ENCODE measurements at regions not wholly inside any gene's neighbourhood (a gene's known extent, or its start where the extent isn't known, plus 50 kb on each side); places are given as distances from the start of the nearest gene placed in this dataset.

- Histone ChIP-seq H3K4me1 (ENCODE audit: control insufficient read depth in 1 of 2, low read depth in 2 of 2) (no peaks in the 10 kb centered on the region), H3K27me3 (replicated peaks; ENCODE audit: insufficient read depth) (no peaks in the 10 kb centered on the region)
Measured at GRCh38 chr7:67408109-67408508, 411.5 kb downstream of the TYW1 start.

DNA sequence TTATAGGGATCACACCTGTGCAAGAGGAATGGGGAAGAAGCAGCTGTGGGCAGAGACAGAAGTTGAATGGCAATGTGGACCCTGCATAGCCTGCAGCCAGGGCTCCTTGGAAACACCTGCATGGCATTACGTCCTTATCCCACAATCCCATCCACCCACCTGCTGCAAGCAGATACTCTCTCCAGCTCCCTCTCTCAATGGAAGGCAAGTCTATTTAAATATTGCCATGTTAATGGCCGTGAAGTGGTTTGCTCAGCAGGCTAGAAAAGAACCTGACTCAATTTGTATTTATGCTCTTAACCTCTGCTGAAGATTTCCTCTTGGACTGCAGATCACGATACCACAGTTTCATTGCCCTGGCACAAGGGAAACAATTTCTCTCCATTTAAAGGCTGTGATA, 417.0 kb downstream of the TYW1 start:
- no peaks in the 10 kb centered on the region for H3K4me1 ChIP-seq (ENCODE audit: control insufficient read depth in 1 of 2, low read depth in 2 of 2)
- no peaks in the 10 kb centered on the region for H3K27me3 ChIP-seq (replicated peaks; ENCODE audit: insufficient read depth)
- ATAC-seq (ENCODE audit: insufficient number of reproducible peaks, low FRiP score, low read depth) (no peak), DNase-seq (ENCODE audit: low spot score) (no peak)
- H3K4me3 ChIP-seq = no peak overlapping the region
- no peak overlapping the region for H3K27ac ChIP-seq
- no peaks in the 10 kb centered on the region for H3K9me3 ChIP-seq
- no peaks in the 10 kb centered on the region for H3K36me3 ChIP-seq
- TF ChIP-seq, protein P1, sequence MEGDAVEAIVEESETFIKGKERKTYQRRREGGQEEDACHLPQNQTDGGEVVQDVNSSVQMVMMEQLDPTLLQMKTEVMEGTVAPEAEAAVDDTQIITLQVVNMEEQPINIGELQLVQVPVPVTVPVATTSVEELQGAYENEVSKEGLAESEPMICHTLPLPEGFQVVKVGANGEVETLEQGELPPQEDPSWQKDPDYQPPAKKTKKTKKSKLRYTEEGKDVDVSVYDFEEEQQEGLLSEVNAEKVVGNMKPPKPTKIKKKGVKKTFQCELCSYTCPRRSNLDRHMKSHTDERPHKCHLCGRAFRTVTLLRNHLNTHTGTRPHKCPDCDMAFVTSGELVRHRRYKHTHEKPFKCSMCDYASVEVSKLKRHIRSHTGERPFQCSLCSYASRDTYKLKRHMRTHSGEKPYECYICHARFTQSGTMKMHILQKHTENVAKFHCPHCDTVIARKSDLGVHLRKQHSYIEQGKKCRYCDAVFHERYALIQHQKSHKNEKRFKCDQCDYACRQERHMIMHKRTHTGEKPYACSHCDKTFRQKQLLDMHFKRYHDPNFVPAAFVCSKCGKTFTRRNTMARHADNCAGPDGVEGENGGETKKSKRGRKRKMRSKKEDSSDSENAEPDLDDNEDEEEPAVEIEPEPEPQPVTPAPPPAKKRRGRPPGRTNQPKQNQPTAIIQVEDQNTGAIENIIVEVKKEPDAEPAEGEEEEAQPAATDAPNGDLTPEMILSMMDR (IDR thresholded peaks at IDR 0.05) = no peak

More at GRCh38 chr7:67408109-67408508, 411.5 kb downstream of the TYW1 start:
- ATAC-seq (ENCODE audit: insufficient number of reproducible peaks, low FRiP score, low read depth) = no peak
- TF ChIP-seq, protein P1 (IDR thresholded peaks at IDR 0.05) = no peak
- H3K27ac ChIP-seq = no peak overlapping the region
- no peaks in the 10 kb centered on the region for H3K36me3 ChIP-seq
- DNase-seq (ENCODE audit: low spot score) = no peak
- no peaks in the 10 kb centered on the region for H3K9me3 ChIP-seq
- no peak overlapping the region for H3K4me3 ChIP-seq

DNA sequence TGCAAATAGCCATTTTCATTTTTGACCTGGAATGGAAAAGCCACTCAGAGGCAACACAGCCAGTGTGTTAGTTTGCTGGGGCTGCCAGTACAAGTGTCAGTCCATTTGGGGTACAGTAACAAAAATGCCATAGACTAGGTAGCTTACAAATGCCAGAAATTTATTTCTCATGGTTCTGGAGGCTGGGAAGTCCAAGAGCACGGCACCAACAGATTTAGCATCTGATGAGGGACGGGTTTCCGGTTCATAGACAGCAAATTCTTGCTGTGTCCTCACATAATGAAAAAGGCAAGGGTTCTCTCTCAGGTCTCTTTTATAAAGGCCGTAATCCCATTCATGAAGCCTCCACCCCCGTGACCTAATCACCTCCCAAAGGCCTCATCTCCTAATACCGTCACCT, 418.2 kb downstream of the TYW1 start:
- no peak for ATAC-seq (ENCODE audit: insufficient number of reproducible peaks, low FRiP score, low read depth)
- H3K27ac ChIP-seq = no peak overlapping the region

DNA sequence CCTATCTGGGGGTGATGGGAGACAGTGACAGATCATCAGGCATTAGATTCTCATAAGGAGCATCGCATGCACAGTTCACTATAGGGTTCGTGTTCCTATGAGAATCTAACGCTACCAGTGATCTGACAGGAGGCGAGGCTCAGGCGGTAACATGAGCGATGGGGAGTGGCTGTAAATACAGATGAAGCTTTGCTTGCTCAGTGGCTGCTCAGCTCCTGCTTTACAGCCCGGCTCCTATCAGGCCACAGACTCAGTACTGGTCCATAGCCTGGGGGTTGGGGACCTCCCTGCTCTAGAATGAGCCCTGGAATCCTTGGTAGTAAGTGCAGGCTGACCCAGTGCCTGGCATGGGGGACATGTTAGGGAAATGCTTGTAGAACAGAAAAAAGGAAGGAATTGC, 426.0 kb downstream of the TYW1 start:
- ATAC-seq (ENCODE audit: insufficient number of reproducible peaks, low FRiP score, low read depth) = no peak
- Histone ChIP-seq H3K4me1 (ENCODE audit: control insufficient read depth in 1 of 2, low read depth in 2 of 2) (no peaks in the 10 kb centered on the region), H3K27me3 (replicated peaks; ENCODE audit: insufficient read depth) (no peaks in the 10 kb centered on the region), H3K4me3 (no peak overlapping the region), H3K9me3 (no peaks in the 10 kb centered on the region), H3K27ac (no peak overlapping the region), H3K36me3 (no peaks in the 10 kb centered on the region)
- TF ChIP-seq, protein P1 (IDR thresholded peaks at IDR 0.05) = no peak
- DNase-seq (ENCODE audit: low spot score) = no peak

More for the DNA sequence above, 418.2 kb downstream of the TYW1 start:
- Histone ChIP-seq H3K9me3 (no peaks in the 10 kb centered on the region), H3K4me1 (ENCODE audit: control insufficient read depth in 1 of 2, low read depth in 2 of 2) (no peaks in the 10 kb centered on the region), H3K4me3 (no peak overlapping the region), H3K36me3 (no peaks in the 10 kb centered on the region), H3K27me3 (replicated peaks; ENCODE audit: insufficient read depth) (no peaks in the 10 kb centered on the region)
- TF ChIP-seq, protein P1 (IDR thresholded peaks at IDR 0.05) = no peak
- DNase-seq (ENCODE audit: low spot score) = no peak

DNA sequence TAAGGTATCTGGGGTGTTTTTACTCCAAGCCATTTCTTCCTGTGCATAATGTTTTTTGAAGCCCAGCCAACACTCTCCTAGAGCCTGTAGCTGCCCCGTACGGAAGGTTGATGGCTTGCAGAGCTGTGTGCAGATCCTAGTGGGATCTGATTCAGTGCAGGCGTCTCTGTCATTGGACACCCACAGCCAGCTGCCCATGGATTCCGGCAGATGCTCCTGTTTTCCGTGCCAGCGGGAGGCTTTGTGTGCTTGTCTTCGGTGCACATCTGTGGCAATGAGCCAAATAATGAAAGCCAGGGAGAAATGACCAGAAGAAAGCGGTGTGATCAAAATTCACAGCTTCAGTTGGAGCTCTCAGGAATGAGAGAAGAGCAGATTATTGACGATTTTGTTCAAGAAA, 426.4 kb downstream of the TYW1 start:
- no peak overlapping the region for H3K4me3 ChIP-seq
- no peaks in the 10 kb centered on the region for H3K9me3 ChIP-seq
- TF ChIP-seq, protein P1 (IDR thresholded peaks at IDR 0.05) = no peak
- no peaks in the 10 kb centered on the region for H3K27me3 ChIP-seq (replicated peaks; ENCODE audit: insufficient read depth)
- ATAC-seq (ENCODE audit: insufficient number of reproducible peaks, low FRiP score, low read depth) (no peak), DNase-seq (ENCODE audit: low spot score) (no peak)
- H3K4me1 ChIP-seq (ENCODE audit: control insufficient read depth in 1 of 2, low read depth in 2 of 2) = no peaks in the 10 kb centered on the region
- H3K27ac ChIP-seq = no peak overlapping the region
- H3K36me3 ChIP-seq = no peaks in the 10 kb centered on the region
